Epidermal melanocyte (primary cell): ENCODE measurements at regions not wholly inside any gene's neighbourhood (a gene's known extent, or its start where the extent isn't known, plus 50 kb on each side); places are given as distances from the start of the nearest gene placed in this dataset.
A peak's percentile ranks its signal among the peaks of the same experiment; 100 is the strongest.

ENCODE experiments used
- DNase-seq: peaks from one replicate; pipeline ENCODE4 v3.0.0; 2011; ENCODE audit warnings: low spot score; ENCODE audit not compliant: insufficient read length

GRCh38 chr3:194768586-194768985 is 82.9 kb downstream of the FAM43A start:
- DNase-seq = no peak

DNA sequence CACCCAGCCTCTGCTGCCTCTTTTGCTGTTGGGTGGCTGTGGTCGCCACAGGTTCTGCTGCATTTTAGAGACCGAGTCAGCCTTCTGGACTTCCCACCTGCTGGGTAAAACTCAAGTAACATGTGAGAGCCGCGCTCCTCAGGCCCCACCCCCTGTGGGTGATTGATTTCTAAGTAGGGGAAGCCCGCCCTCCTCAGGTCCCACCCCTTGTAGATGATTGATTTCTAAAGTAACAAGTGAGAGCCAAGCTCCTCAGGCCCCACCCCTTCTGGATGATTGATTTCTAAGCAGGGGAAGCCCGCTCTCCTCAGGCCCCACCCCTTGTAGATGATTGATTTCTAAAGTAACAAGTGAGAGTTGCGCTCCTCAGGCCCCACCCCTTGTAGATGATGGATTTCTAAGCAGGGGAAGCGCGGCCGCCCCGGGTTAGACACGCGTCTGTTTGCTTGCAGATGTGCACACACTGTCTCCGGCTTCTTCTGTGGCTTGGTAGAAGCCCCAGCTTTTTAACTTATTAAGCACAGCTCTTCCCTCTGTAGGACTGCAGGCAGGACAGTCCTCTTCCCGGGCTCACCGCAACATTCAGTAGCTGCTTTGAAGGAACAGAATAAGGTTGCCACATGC is 83.4 kb downstream of the FAM43A start:
- DNase-seq = peak; percentile 84

DNA sequence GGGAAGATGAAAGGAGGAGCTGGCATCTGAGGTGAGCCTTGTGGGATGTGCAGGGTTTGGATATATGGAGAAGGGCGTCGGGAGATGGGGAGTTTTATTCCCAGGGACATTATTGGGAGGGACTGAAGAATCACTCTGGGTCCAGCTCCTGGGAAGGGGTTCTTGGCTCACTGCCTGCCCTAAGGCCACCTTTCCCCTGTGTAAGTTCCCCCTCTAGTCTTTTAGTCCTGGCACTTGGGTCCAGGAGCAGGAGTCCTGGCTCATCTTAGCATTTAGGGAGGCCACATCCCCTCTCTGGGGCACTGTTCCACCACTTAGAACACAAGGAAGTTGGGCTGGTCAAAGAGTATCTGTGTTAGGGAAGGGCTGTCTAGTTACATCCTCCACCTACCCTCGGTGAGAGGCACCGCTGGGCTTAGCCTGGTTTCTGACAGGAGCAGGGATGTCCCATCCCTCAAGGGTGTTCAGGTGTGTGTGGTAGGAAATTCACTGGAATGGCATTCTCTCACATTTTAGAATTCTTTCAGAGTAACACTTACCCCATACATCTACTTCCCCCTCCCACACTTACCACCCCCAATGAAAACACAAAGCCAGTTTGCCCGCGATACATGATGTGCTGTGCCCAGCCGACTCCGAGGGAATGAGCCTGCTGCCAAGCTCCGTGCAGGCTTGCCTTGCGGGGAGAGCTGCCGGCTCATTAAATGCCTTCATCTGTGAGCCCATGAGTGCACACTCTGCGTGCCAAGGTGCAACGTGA is 86.7 kb downstream of the FAM43A start:
- DNase-seq = no peak

- DNase-seq = no peak
These were observed 87.5 kb downstream of the FAM43A start for GRCh38 chr3:194773216-194773615.

DNA sequence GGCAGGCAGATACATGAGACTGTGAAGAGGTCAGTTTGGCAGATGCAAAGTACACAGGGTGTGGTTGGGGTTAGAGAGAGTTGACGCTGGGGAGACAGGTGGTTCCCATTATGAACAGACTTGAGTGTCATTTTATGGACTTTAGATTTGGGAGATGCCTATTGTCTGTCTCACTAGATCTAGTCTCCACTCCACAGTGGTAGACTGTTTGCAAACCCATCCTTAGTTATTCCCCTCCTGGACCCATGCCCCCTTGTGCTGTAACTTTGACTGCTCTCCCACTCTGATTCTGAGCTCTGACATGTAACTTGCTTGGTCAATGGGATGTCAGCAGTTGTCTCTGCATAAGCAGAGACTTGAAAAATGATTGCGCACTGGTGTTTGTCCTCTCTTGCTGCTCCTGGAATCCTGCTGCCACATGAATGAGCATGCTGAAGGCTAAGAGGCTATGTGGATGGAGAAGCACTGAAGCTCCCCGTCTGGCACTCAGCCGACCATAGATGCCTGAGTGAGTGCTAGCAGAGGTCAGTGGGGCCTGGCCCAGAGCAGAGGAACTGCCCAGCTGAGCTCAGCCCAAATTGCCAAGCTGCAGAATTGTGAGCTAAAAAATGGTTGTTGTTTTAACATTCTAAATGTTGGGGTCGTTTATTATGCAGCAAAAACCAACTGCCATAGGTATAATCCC is 88.2 kb downstream of the FAM43A start:
- no peak for DNase-seq

DNA sequence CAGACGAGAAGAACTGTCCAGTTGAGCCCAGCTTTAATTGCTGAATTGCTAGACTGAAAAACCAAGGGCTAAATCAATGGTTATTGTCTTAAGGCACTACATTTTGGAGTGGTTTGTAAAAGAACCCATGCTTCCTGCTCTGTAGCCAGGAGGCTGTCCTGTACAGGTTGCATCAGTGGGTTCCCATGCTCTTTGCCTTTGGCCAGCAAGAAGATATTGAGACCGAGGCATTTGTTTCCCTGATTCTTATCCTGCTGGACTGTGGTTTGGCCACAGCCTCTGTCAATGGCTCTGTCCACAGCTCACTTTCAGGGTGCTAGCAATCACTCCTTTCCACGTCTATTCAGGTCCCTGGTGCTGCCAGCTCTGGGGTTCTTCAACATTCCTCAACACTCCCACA is 89.6 kb downstream of the FAM43A start:
- no peak for DNase-seq

DNA sequence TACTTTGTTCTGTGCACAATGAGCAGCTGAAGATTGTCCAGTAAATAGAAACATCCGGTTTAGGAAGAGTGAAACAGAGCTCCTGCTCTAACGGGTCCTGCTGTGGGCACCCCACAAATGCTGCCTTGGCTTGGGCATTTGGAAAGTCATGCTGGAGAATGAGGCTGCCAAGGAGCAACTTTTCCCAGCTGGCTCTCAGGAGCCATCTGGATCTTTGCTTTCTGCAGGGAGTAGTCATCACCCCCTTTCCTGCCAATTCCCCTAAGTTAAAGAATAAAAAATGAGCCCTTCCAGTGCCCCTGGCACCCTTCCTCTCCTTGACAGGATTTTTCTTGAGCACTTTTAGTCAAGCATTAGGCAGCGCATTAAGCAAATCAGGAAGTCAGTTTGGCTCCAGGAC is 90.0 kb downstream of the FAM43A start:
- DNase-seq = no peak

DNA sequence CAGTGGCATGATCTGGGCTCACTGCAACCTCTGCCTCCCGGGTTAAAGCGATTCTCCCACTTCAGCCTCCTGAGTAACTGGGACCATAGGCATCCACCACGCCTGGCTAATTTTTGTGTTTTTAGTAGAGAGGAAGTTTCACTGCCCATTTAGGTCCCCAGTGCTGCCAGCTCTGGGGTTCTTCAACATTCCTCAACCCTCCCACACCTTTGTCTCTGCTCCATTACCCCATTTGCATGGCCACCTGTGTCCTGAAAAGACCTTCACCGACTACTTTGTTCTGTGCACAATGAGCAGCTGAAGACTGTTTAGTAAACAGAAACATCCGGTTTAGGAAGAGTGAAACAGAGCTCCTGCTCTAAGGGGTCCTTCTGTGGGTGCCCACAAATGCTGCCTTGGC is 92.0 kb downstream of the FAM43A start:
- no peak for DNase-seq

DNA sequence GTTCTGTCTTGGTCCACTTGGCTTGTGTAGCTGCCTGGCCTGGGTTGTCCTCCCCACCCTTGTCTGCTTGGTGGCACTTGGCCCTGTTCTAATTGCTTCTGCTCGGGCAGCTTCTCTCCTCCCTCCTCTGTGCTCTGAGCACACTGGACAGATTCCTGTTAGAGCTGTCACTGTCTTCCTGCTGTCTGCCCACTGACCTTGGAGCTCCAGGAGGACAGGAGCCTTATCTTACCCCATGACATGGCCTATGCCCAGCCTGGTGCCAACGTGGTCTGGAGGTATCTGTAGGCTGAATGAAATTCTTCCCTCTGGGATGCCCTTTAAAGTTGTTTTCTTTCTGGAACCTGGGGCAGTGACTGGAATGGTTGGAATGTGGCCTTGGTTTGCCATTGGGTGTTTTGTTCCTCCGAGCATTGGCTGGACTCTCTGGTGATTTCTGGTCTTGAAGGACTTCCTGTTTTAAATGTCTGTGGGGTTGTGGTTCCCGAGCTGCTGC is 94.1 kb downstream of the FAM43A start:
- no peak for DNase-seq

- DNase-seq = no peak
These were observed 95.0 kb downstream of the FAM43A start for GRCh38 chr3:194780706-194781105.

- DNase-seq = no peak
These were observed 95.9 kb downstream of the FAM43A start for GRCh38 chr3:194781617-194782016.

- DNase-seq = no peak
These were observed 97.2 kb downstream of the FAM43A start for GRCh38 chr3:194782698-194783404.

DNA sequence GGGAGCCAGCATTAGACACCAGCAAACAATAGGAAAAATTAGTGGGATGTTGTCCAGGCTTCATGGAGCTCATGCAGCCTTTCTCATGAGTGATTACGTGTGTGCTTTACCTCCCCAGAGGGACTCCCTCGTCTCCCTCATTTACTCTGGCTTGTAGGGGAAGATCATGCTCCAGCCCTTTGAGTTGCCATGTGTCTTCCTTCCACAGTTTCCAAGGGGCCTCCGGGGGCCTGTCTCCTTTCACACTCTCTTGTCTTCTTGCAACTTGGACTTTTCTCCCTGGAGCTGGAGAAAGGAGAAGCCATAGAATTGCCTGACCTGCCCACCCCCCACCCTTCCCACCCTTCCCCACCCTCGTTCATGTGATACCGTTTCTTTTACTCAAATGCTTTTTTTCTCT is 98.7 kb downstream of the FAM43A start:
- DNase-seq = no peak

DNA sequence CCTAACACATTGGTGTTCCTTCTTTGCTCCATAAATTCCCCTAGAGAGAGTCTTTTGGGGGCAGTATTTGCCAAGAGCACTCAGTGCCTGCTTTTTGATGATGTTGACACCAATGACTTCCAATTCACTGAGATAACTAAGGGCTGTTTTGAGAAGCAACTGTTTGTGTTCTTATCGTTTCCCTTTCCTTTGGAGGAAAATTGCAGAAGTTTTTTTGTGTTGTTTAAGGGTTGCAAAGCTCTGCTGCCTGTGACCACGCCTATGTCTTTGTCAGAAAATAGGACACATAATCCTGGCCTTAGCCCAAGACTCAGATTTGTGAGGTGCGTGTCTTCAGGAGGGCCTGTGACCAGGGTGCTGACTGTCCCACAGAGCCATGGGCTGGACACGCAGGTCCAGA is 99.6 kb downstream of the FAM43A start:
- no peak for DNase-seq

DNA sequence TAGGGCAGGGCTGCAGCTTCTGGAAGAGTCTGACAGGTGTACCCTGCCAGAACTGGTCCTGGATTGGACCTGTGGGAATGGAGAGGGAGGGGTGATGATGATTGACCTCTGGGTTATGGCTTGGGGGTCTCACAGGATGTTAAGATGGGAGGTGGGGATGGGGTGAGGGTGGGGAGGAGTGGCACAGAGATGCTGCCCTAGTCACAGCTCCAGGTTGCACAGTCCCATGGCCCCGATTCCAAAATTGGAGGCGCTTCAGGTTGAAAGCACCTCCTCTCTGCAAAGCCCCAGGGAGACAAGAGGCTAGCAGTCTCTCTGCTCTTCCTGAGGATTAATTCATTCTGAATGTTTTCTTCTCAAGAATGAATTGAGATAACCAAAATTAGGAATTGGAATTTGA is 101.4 kb downstream of the FAM43A start:
- no peak for DNase-seq

DNA sequence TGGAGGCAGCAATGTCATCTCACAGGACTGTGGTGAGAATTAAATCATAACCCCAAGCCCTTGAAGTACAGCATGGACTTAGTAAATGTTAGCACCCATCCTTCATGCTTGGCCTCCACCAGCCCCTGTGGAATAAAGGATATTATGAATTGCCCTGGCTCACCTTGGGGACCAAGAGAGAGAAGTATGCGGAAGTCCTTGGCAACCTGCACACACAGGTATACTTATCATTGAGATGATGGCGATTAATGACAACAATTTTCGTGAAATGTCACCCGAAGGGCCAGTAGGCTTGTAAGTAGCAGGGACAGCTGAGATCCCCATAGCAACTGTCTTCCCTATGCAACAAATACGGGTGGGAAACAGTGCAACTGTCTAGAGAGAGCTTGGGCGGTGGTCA is 102.0 kb downstream of the FAM43A start:
- no peak for DNase-seq

DNA sequence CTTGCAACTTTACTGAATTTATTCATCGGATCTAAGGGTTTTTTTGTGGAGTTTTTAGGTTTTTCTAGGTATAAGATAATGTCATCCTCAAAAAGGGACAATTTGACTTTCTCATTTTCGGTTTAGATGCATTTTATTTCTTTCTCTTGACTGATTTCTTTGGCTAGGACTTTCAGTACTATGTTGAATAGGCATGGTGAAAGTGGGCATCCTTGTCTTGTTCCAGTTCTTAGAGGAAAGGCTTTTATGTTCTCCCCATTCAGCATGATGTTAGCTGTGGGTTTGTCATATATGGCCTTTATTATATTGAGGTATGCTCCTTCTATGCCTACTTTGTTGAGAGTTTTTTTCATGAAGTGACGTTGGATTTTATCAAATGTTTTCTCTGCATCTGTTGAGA is 106.7 kb downstream of the FAM43A start:
- no peak for DNase-seq

- DNase-seq = no peak
These were observed 112.0 kb downstream of the FAM43A start for GRCh38 chr3:194797555-194798250.

- DNase-seq = no peak
These were observed 112.8 kb downstream of the FAM43A start for GRCh38 chr3:194798486-194798885.

GRCh38 chr3:194800002-194800401 is 114.3 kb downstream of the FAM43A start:
- DNase-seq = no peak
